CD4-positive, alpha-beta T cell treated with Interleukin-4 for 1 hour (primary cell): ENCODE measurements at regions not wholly inside any gene's neighbourhood (a gene's known extent, or its start where the extent isn't known, plus 50 kb on each side); places are given as distances from the start of the nearest gene placed in this dataset.

Source experiments
- DNase-seq, 2 donors: peaks; one replicate each; pipeline ENCODE4 v3.0.0-alpha.2; 2020 to 2022

DNA sequence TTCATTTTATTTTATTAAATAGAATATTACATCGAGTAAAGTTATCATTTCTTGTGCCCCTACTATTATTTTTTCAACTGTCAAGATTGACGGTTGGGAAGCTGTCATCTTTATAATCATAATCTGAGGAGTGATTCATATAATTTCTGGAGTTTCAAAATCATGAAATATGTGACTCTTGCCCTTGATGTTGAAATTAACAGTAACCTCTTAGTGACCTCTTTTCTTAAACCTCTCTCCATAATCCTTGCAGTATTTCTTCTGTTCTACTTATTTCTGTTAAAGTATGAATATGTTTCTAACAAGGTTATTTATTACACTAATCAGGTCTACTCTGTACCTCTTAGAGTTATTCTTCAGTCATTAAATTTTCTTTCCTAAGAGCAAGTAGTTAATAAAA lies 663.8 kb downstream of the LIG4 start:
- DNase-seq: no peak

DNA sequence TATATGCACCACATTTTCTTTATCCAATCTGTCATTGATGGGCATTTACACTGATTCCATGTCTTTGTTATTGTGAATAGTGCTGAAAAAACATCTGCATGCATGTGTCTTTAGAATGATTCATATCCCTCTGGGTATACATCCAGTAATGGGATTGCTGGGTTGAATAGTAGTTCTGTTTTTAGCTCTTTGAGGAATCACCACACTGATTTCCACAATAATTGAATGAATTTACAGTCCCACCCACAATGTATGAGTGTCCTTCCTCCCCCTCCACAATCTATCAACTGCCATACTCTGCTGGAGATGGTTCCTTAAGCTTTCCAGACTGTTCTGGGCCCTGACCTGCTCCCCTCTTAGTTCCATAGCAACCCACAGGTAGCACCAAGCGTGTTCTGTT lies 667.0 kb downstream of the LIG4 start:
- no peak for DNase-seq

DNA sequence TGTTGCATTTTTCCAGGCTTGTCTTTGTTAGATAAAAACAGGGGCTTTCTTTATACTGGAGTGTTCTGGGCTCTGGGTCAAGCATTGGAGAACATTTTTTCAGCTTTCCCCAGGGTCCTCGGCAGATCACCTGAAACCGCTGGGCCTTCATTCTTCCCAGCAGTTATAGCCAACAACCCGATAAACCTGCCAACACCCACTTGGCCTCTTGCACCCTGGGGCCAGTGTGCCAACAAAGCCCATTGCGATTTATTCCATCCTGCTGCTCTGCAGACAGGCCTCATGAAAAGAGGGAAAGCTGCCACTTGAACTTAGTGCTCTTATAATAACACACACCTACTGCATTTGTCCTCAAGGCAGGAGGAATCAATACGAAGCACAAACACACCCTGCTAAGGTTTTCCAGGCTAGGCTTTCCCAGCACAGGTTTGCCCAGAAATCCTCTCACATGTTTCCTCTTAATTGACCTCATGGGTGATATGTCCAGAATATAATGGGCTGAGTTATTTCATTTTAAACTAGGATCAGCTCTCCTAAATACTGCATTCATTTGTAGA lies 669.3 kb downstream of the LIG4 start:
- no peak for DNase-seq

DNA sequence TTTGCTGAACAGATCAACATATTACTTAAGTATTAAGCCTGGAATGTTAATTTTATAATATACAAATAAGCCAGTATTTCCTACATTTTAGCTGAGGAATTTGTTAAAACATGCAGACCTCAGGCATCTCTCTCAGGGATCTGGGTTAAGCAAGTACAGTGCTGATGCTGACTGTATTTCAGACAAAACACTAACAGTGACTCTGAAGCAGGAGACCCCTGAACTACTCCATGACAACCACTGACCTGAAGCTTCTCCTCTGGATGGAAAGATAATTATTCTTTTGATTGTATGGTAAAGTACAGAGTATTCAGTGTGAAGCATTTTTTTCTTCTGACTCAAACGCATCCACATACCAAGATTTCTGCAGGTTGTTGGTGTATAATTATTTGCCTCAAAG lies 680.8 kb downstream of the LIG4 start:
- no peak for DNase-seq

DNA sequence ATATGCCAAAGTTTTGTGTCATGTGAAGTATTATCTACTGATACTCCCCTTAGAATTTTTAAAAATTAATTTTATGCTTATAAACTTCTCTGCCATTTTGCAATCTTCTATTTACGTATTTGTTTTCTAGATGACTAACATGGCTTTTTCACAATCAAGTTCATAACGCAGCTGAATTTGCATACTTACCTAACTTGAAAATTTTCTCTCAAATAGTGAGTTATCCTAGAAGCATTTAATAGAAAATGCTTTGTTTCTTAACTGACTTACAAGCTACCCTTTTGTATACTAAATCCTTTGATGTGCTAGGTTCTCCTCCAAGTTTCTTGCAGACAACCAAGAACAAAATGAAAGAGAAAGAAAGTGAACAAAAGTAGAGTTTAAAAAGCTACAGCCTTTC lies 683.5 kb downstream of the LIG4 start:
- DNase-seq: no peak

- DNase-seq: no peak
Observed at GRCh38 chr13:107531180-107531579, 684.2 kb downstream of the LIG4 start.

DNA sequence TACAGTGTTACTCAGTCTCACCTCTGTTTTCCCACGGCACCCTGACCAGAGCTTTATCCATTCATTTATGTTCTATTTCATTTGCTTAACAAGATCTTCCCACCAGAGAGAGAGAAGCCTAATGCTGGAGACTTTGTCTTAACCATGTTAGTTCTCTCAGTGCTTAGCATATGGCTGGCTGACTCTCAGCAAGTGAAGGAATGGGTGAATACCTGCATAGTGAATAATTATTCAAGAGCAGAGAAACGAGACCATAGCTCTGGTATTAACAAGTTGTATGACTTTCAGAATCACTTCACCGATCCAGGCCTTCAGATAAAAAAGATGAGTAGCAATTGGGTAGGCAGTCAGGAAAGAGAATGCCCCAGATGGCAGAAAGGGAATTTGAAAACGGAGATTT lies 686.3 kb downstream of the LIG4 start:
- no peak for DNase-seq

- DNase-seq: no peak
Observed at GRCh38 chr13:107518780-107519179, 696.6 kb downstream of the LIG4 start.

DNA sequence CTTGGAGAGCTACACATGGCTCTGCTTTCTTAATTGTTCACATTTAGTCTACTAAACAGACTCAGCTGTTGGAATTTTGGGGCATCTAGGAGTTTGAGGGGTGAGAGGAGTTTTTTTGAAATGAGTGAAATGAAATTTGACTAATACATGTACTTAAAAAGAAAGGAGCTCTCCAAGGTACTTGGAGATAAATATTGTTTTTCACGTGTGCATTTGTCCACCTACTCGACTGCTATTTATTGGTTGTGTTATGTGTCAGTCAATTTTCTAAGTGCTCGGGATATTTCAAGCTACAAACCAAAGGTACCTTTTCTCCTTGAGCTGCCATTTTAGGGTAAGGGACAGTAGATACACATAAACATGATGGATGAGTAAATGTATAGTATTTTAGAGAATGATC lies 697.0 kb downstream of the LIG4 start:
- DNase-seq: no peak

DNA sequence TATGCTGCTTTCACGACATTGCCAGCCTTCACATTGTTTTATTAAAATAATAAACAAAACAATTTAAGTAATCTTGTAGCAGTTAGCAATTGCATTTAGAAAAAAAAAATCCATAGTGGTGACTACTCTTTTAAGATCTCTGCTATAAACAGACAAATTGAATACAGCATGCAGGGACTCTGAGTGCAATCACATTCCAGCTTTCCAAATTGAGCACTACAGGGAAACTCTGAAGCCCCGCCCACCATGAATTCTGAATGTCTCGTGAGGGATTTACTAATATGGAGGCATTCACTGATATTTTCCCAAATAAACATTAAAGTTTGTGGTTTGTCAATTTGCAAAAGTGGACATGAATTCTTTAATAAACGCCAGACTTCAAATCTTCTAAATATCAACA lies 698.8 kb downstream of the LIG4 start:
- no peak for DNase-seq

DNA sequence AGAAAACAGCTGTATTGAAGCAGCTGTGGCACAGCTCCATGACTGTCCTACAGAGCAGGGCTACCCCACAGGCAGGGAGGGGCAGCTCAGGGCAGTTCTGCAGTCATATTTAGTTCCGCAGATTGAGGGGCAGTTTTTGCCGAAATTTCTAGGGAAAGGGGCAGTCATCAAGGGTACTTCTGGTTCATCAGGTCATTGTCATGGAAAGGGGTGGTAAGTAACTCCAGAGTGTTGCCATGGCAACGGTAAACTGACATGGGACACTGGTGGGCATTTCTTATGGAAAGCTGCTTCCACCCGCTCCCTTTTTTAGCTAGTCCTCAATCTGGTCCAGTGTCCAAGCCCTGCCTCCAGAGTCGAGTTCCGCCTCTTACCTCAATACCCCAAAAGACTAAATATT lies 702.8 kb downstream of the LIG4 start:
- no peak for DNase-seq

GRCh38 chr13:107497661-107498060 lies 717.7 kb downstream of the LIG4 start:
- no peak for DNase-seq

GRCh38 chr13:107493266-107493665 lies 722.1 kb downstream of the LIG4 start:
- no peak for DNase-seq

DNA sequence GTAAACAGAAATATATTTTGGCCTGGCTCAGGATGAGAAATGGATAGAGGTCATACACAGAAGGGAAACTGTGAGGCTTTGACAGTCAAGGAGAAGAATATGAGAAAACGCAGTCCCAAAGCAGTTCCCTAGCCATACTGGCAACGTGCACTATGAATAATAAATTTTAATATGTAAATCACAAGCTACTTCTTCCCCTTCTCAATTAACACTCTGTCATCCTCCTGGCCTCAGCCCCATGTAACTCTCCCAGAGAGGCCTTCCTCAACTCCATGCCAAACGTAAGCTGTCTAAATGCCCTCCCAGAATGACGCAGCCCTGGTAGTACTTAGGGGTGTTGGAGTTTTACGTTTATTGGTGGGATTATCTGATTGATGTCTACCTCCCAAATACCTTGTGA lies 732.6 kb downstream of the LIG4 start:
- no peak for DNase-seq

- no peak for DNase-seq
Observed at GRCh38 chr13:107480130-107480529, 735.2 kb downstream of the LIG4 start.

GRCh38 chr13:107477772-107478379 lies 737.5 kb downstream of the LIG4 start:
- no peak for DNase-seq

- no peak for DNase-seq
Observed at GRCh38 chr13:107475753-107476453, 739.4 kb downstream of the LIG4 start.

- DNase-seq: no peak
Observed at GRCh38 chr13:107473253-107473652, 742.1 kb downstream of the LIG4 start.

DNA sequence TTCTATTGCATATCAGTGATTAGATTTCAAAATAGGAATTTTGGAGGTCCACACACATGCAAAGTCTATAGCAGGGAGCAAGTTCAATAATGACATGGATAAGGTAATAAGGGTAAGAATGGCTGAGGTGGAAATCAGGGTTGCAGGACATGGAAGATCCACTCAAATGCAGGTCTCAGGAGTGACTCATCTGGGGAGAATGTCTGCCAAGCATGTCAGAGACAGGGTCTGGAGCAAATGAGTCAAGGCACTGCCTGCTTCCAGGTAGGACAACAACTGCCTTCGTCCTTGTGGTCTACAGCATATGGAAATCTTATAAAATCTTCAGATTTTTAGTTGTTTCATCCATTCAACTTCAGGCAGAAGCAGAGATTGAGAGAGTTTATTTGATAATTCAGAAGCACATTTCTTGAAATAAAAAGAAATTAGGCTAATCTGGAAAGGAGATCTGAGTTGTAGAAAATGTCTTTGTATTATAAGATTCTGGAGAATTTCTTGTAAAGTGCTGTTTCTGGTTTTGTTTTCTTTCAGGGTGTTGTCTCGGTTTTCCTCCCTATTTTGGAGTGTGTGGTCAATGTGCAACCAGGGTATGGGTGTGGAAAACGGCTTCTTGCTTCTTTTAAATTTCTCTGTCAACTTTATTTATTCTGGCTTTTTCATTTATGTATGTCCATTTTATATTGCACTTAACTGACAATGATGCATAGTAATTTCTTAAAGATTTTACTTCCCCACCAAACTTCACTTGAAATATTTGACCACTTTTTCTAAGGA lies 748.8 kb downstream of the LIG4 start:
- no peak for DNase-seq

DNA sequence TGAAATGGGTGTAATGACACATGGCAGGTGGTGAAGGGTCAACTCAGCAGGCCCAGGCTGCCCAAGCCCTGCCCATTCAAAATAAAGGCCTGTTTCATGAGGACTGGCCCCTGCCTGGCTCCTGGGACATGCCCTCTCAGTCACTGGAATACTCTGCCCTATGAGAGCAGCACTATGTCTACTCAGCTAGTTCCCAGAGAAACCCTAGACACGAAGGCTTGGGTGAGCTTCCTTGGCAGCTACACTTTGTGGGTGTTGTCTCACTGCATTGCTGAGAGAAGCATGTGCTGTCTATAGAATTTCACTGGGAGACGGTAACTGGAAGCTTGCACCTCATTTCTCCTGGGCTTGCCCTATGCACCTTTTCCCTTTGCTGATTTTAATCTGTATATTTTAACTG lies 752.8 kb downstream of the LIG4 start:
- no peak for DNase-seq

GRCh38 chr13:107461751-107462150 lies 753.6 kb downstream of the LIG4 start:
- no peak for DNase-seq

DNA sequence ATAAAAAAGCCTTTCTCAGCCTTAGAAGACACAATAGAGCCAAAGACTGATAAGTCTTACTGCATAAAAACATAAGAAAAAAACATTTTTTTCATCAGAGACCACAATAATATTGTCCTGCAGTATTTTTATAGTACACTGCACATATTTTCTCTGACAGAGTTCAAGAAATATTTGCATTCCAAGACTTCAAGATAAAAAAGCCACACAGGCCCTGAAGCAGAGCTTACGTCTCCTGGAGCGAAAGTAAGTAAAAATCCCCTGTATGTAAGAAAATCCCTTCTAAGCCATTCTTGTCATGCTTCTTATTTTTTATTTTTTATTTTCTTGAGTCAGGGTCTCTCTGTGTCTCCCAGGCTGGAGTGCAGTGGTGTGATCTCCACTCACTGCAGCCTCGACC lies 755.9 kb downstream of the LIG4 start:
- no peak for DNase-seq

- no peak for DNase-seq
Observed at GRCh38 chr13:107458269-107458668, 757.1 kb downstream of the LIG4 start.

GRCh38 chr13:107457686-107458085 lies 757.6 kb downstream of the LIG4 start:
- no peak for DNase-seq
